Fibroblast of skin of left quadriceps (primary cell): ENCODE measurements at regions not wholly inside any gene's neighbourhood (a gene's known extent, or its start where the extent isn't known, plus 50 kb on each side); places are given as distances from the start of the nearest gene placed in this dataset.
"Not testable (repeated sequence)": the region's sequence is repeated elsewhere in the genome, so short reads cannot be mapped to it uniquely, and the experiment has no call there.

Experiments used
- DNase-seq, 2 experiments: peaks; one replicate each; pipeline ENCODE4 v3.0.0-alpha.2; 2013; ENCODE audit warnings: low read depth in 2 of 2

- no peak for DNase-seq
These were observed 210.2 kb downstream of the ARPP21 start for GRCh38 chr3:35849496-35849895.

- no peak for DNase-seq
These were observed 210.6 kb downstream of the ARPP21 start for GRCh38 chr3:35849963-35850362.

DNA sequence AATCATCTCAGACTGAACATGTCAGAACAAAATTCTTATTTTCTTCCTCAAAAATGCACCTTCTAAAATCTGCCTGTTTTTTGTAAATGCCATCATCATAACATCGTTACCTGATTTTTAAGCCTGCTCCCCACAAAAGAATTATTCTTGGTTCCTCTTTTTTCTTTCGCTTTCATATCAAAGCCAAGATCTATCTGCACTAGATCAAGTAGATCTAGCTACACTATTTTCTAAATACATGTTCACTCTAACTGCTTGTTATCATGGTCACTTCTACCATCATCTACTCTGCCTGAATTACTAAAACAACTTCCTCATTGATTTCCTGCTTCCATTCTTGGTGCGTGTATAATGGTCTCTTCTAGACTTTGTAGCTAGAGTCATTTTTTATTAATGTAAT, 217.7 kb downstream of the ARPP21 start:
- DNase-seq, result no peak

DNA sequence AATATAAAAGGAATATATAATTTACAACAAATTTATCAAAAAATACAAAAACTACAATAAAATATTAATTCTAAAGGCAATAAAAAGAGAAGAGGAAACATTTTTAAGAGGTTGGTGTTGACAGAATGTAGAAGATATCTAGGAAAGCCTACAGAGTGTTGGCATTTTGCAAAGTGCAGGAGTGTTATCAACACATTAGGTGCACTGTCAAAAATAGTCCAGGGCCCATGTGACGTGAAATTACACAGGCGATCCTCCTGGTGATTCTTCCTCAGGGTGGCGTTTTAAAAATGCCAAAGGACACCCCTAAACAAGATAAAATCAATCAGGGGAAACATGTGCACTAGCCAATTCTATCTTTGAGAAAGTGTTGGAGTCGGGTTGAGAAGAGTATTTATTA, 222.7 kb downstream of the ARPP21 start:
- no peak for DNase-seq

GRCh38 chr3:35864871-35865270, 225.5 kb downstream of the ARPP21 start:
- no peak for DNase-seq

GRCh38 chr3:35867791-35868190, 228.5 kb downstream of the ARPP21 start:
- DNase-seq, result no peak

GRCh38 chr3:35871009-35871408, 231.7 kb downstream of the ARPP21 start:
- no peak for DNase-seq

GRCh38 chr3:35883929-35884328, 244.6 kb downstream of the ARPP21 start:
- no peak for DNase-seq

GRCh38 chr3:35894735-35895134, 255.4 kb downstream of the ARPP21 start:
- no peak for DNase-seq

GRCh38 chr3:35899245-35899644, 259.9 kb downstream of the ARPP21 start:
- DNase-seq, result no peak

DNA sequence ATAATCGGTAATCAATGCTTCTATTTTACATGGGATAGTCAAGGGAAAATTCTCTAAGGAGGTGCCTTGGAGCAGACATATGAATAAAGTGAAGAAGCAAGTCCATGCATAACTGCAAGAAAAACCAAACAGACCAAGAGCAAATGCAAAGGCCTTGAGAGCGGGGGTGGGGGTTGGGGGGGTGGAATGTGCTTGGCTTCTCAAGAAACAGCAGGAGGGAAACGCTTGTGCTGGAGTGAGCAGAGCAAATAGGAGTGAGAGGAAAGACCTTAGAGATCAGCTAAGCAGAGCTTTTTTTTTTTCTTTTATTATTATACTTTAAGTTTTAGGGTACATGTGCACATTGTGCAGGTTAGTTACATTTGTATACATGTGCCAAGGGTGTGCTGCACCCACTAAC, 260.8 kb downstream of the ARPP21 start:
- DNase-seq, result no peak

DNA sequence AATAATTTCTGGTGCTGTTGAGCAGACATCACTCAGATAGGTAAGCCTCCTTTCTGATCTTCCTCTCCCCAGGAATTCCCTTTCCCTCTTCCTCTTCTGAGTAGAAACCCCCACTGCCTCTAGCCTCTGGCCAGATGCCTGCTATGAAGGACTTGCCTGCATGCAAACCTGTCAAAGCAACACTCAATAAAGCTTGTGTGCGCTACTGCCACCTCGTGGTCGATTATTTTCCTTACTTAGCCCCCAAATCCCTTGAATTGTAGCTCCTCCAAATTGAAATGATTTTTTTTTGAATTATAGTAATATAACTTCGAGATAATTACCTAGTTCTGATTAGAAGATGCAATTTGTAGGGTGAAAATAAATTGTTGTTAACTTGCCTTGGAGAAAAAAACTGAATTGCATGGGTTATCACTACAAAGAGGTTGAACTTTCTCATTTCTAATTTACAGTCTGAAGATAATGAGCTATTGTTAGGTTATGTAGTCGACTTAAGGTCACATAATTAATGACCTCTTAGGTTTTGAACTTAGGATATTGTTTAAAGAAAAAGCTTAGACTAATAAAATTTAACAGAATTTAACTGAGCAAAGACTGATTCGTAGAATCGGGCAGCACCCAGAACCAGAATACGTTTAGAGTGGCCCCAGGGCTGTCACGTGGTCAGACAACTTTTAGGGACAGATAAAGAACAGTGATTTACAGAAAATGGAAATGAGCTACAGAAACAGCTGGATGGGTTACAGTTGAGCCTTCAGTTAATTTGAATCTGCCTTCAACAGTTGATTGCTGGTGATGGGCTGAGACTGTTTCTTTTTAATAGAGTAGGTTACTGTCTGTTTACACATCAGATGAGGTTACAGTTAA, 269.3 kb downstream of the ARPP21 start:
- peak; percentile 42 to 46 for DNase-seq

DNA sequence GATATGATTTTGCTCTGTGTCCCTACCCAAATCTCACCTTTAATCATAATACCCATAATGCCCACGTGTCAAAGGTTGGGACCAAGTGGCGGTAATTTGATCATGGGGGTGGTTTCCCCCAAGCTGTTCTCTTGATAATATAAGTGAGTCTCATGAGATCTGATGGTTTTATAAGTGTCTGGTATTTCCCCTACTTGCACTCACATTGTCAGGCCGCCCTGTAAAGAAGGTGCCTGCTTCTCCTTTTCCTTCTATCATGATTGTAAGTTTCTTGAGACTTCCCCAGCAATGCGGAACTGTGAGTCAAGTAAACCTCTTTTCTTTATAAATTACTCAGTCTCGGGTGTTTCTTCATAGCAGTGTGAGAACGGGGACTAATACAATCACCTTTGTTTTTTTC, 279.8 kb downstream of the ARPP21 start:
- no peak for DNase-seq

GRCh38 chr3:35921718-35922117, 282.4 kb downstream of the ARPP21 start:
- no peak for DNase-seq

- DNase-seq, result not testable (repeated sequence)
These were observed 284.7 kb downstream of the ARPP21 start for GRCh38 chr3:35924070-35924469.

DNA sequence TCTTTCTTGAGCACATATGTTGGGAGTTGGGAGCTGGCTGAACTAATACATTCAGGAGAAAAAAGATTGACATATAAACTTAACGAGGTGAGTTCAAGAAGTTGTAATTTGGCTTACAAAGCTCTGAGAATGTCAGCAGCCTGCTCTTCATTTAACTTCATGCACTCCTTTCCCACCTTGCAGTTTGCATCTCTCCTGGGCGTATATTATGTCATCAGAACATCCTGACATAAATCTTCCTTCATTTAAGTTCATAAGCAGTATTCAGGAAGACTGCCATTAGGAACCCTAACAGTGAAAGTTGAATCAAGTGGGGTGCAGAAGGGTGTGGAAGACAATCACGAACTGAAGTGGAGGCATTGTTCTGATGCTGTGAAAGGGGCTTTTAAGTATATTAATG, 288.1 kb downstream of the ARPP21 start:
- no peak for DNase-seq

DNA sequence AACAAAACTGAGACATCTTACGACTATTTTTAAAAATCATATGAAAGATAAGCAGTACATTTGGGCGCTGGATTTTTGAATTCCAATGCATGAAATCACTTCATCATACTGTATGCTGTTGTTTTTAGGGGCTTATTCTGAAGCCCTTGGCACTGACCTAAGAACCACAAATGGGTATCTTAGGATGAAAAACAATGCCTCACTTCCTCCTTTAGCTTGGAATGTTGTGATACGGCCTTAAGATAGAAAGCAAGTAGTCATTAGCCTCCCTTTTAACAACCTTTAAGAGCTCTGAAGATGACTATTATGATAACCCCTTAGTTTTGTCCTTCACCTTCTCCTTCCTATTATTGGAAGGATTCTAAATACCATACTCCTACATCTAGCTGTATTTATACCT, 289.8 kb downstream of the ARPP21 start:
- no peak for DNase-seq

DNA sequence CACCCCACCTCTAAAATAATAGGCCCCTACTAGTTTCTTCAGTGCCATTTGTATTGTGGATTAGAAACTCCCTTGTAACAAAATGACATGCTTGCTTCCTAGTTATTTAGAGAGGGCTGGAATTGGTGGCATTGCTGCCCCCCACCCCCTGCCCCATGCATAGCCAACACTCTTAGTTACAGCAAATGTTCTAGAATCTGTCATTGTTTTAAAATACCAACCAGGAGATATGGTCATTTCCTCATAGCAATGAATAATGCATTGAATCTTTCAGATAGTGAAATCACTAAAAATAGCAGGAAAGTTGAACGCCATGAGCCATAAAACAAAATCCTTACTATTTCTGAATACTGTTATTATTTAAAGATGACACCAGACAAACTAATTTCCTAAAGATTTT, 292.5 kb downstream of the ARPP21 start:
- DNase-seq, result no peak

DNA sequence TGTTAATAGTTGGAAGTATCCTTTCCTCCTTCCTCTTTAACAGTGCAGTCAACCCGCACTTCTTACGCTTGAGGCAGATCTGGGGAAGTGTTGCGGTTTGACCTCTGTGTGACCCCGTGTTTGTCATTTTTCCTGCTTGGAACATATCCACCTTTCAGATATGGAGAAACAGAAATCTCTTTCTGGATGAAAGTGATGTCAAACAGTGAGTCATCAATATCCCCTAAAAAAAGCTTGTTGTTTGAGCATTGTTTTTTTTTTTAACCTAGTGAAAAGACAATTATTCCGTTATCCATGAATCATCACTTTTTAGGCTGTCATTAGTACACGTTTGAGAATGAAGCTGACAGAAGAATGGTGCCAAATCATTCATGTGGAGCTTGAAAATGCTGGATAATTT, 293.7 kb downstream of the ARPP21 start:
- peak; percentile 44 to 60 for DNase-seq

DNA sequence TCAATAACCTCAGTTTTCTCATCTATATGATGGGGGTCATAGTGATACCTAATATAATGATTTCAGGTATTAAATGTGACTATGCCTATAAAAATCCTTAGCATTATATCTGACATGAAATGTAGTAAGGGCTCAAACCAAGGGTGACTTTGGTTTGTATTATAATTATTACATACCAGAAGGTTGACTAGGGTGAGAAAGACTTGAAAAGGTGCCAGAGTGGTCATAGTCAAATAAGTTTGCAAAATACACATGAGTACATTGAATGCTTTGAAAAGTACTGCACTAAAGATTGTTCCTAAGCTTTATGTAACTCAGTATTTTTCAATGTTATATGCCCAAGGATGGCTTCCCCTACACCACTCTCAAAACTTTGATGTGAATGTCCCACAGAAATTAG, 297.2 kb downstream of the ARPP21 start:
- DNase-seq, result peak; percentile 15 to 20

DNA sequence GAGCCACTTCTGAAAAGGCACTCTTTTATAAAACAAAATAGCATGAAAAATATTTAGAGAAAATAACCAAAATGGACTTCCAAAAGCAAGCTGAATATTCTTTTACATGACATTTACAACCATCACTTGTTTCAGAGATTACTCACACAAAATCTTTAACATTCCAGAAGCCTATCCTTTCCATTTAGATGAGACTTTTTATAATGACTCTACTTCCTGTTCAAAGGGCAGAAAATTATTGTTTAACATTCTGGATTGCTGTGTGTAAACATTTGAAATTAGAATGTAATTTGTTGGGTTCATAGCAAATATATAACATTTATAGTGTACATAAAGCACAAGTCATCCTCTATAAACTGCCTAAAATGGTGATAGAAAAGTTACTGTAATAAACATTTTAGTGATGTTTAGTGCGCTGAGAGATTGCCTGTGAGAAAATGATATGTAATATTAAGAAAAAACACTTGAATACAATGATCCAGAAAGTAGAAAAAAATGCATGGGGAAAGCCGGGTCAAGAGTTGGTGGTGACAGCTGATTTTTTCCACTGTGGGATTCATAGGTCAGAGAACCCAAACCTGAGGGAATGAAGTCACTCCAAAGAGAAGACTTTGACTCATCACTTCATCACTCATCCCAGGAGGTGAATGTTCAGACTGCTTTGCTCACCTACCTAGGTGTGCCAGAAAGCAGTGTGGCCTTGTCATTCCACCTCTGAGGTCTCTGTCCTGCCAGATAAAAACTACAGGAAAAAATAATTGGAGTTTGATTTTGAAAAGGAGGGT, 305.8 kb downstream of the ARPP21 start:
- no peak for DNase-seq

DNA sequence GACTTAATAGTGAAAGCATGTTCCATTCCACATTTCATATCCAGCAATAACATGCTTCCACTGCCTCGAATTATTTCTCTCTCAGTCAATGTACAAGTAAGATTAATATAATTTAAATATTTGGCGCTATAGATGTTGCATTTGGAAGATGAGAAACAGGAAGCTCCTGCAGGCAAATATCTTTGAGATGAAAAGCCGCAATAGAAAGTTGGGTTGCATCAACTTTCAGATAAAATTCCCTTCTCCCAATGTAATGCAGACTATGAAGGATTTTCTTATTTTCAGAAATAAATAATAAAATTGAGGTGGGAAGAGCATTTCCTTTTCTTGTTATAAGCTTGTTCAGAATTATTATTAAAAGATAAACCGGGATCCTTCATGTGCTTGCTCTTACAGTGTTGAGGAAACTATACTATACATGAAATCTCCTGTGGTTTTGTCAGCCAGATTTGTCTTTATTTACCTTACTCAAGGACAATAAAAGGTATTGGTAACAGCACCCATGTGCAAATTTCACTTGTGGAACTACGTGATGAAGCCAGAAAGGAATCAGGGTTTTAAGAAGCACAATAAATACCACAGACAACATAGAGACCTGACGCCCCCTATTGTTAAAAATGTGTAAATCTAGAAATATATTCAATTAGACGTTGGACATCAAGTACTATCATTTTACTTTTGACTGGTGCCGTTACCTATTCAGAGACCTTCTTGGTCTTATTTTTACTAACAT, 307.0 kb downstream of the ARPP21 start:
- peak in 1 of 2 experiments; percentile 8 for DNase-seq
